Activated naive CD4-positive, alpha-beta T cell treated with anti-CD3 and anti-CD28 coated beads, Interleukin-2, amount 50 U/mL, for 72 hours (primary cell): ENCODE measurements at regions not wholly inside any gene's neighbourhood (a gene's known extent, or its start where the extent isn't known, plus 50 kb on each side); places are given as distances from the start of the nearest gene placed in this dataset.

Experiments used
- ATAC-seq, 2 donors: fragments of 150-1000 bp; cut with Tn5 transposase; 2 replicates each; pipeline ENCODE4 v1.10.0; 2021; ENCODE audit warnings: mild to moderate bottlenecking in 2 of 2, moderate library complexity in 2 of 2
- DNase-seq, 2 donors: peaks; one replicate each; pipeline ENCODE4 v3.0.0; 2021 to 2022; ENCODE audit warnings: low spot score in 2 of 2
- H3K27ac Mint-ChIP-seq, 2 donors: one replicate each; pipeline ENCODE4 v1.8.0; 2022; ENCODE audit warnings: mild to moderate bottlenecking in 2 of 2, mixed read lengths in 2 of 2
- H3K36me3 Mint-ChIP-seq, 2 donors: one replicate each; pipeline ENCODE4 v1.8.0; 2022; ENCODE audit warnings: mixed read lengths in 2 of 2
- H3K9me3 Mint-ChIP-seq, 2 donors: one replicate each; pipeline ENCODE4 v1.8.0; 2022; ENCODE audit warnings: mixed read lengths in 2 of 2

GRCh38 chr1:222046684-222047263 is 304.9 kb upstream of the DUSP10 start:
- no peaks in the 10 kb centered on the region for H3K36me3 Mint-ChIP-seq

GRCh38 chr1:222045786-222046185 is 303.9 kb upstream of the DUSP10 start:
- H3K9me3 Mint-ChIP-seq: no peaks in the 10 kb centered on the region
- no peak overlapping the region for H3K27ac Mint-ChIP-seq
- no peaks in the 10 kb centered on the region for H3K36me3 Mint-ChIP-seq
- ATAC-seq (no peak), DNase-seq (no peak)

More at GRCh38 chr1:222046684-222047263, 304.9 kb upstream of the DUSP10 start:
- no peak for DNase-seq
- no peak for ATAC-seq
- Mint-ChIP-seq H3K27ac (no peak overlapping the region), H3K9me3 (no peaks in the 10 kb centered on the region)

- H3K9me3 Mint-ChIP-seq: no peaks in the 10 kb centered on the region
- ATAC-seq (no peak), DNase-seq (no peak)
Observed at GRCh38 chr1:222045236-222045635, 303.3 kb upstream of the DUSP10 start.

GRCh38 chr1:222043444-222044292 is 301.8 kb upstream of the DUSP10 start:
- H3K9me3 Mint-ChIP-seq: no peaks in the 10 kb centered on the region
- no peak overlapping the region for H3K27ac Mint-ChIP-seq
- H3K36me3 Mint-ChIP-seq: no peaks in the 10 kb centered on the region
- ATAC-seq (no peak), DNase-seq (no peak)

More at GRCh38 chr1:222045236-222045635, 303.3 kb upstream of the DUSP10 start:
- H3K27ac Mint-ChIP-seq: no peak overlapping the region
- H3K36me3 Mint-ChIP-seq: no peaks in the 10 kb centered on the region

- Mint-ChIP-seq H3K36me3 (no peaks in the 10 kb centered on the region), H3K9me3 (no peaks in the 10 kb centered on the region), H3K27ac (no peak overlapping the region)
- ATAC-seq (no peak), DNase-seq (no peak)
Observed at GRCh38 chr1:222042120-222042519, 300.2 kb upstream of the DUSP10 start.

- no peak overlapping the region for H3K27ac Mint-ChIP-seq
- H3K36me3 Mint-ChIP-seq: no peaks in the 10 kb centered on the region
- peaks cover 0 to 4% of the 10 kb centered on the region in 2 donors for H3K9me3 Mint-ChIP-seq
- DNase-seq: no peak
- ATAC-seq: no peak
Observed at GRCh38 chr1:222040955-222041354, 299.1 kb upstream of the DUSP10 start.

GRCh38 chr1:222040121-222040805 is 298.4 kb upstream of the DUSP10 start:
- no peak overlapping the region for H3K27ac Mint-ChIP-seq
- peaks cover 0 to 4% of the 10 kb centered on the region in 2 donors for H3K9me3 Mint-ChIP-seq
- ATAC-seq (no peak), DNase-seq (no peak)
- H3K36me3 Mint-ChIP-seq: no peaks in the 10 kb centered on the region

GRCh38 chr1:222038971-222039370 is 297.1 kb upstream of the DUSP10 start:
- no peak overlapping the region for H3K27ac Mint-ChIP-seq
- H3K9me3 Mint-ChIP-seq: peaks cover 0 to 4% of the 10 kb centered on the region in 2 donors
- no peaks in the 10 kb centered on the region for H3K36me3 Mint-ChIP-seq
- ATAC-seq: no peak
- no peak for DNase-seq

- no peak for ATAC-seq
- Mint-ChIP-seq H3K36me3 (no peaks in the 10 kb centered on the region), H3K9me3 (peaks cover 0 to 4% of the 10 kb centered on the region in 2 donors), H3K27ac (no peak overlapping the region)
- no peak for DNase-seq
Observed at GRCh38 chr1:222037720-222038119, 295.8 kb upstream of the DUSP10 start.

- Mint-ChIP-seq H3K9me3 (peaks cover 0 to 4% of the 10 kb centered on the region in 2 donors), H3K27ac (no peak overlapping the region), H3K36me3 (no peaks in the 10 kb centered on the region)
- ATAC-seq: no peak
- DNase-seq: no peak
Observed at GRCh38 chr1:222034790-222035189, 292.9 kb upstream of the DUSP10 start.

GRCh38 chr1:222033450-222033849 is 291.6 kb upstream of the DUSP10 start:
- DNase-seq (no peak), ATAC-seq (no peak)
- no peaks in the 10 kb centered on the region for H3K36me3 Mint-ChIP-seq
- peaks cover 0 to 4% of the 10 kb centered on the region in 2 donors for H3K9me3 Mint-ChIP-seq
- H3K27ac Mint-ChIP-seq: no peak overlapping the region

GRCh38 chr1:222031318-222031717 is 289.4 kb upstream of the DUSP10 start:
- DNase-seq: no peak
- no peak for ATAC-seq
- no peak overlapping the region for H3K27ac Mint-ChIP-seq
- H3K36me3 Mint-ChIP-seq: no peaks in the 10 kb centered on the region
- no peaks in the 10 kb centered on the region for H3K9me3 Mint-ChIP-seq

- Mint-ChIP-seq H3K9me3 (no peaks in the 10 kb centered on the region), H3K36me3 (no peaks in the 10 kb centered on the region), H3K27ac (no peak overlapping the region)
- DNase-seq (no peak), ATAC-seq (no peak)
Observed at GRCh38 chr1:222028676-222029075, 286.8 kb upstream of the DUSP10 start.

- Mint-ChIP-seq H3K27ac (no peak overlapping the region), H3K36me3 (no peaks in the 10 kb centered on the region), H3K9me3 (no peaks in the 10 kb centered on the region)
- ATAC-seq: no peak
- DNase-seq: no peak
Observed at GRCh38 chr1:222028116-222028515, 286.2 kb upstream of the DUSP10 start.

- ATAC-seq (no peak), DNase-seq (no peak)
- Mint-ChIP-seq H3K36me3 (no peaks in the 10 kb centered on the region), H3K9me3 (no peaks in the 10 kb centered on the region), H3K27ac (no peak overlapping the region)
Observed at GRCh38 chr1:222026280-222026679, 284.4 kb upstream of the DUSP10 start.

GRCh38 chr1:222023025-222023424 is 281.1 kb upstream of the DUSP10 start:
- ATAC-seq (no peak), DNase-seq (no peak)
- no peak overlapping the region for H3K27ac Mint-ChIP-seq
- H3K9me3 Mint-ChIP-seq: no peaks in the 10 kb centered on the region
- no peaks in the 10 kb centered on the region for H3K36me3 Mint-ChIP-seq

GRCh38 chr1:222021129-222021528 is 279.2 kb upstream of the DUSP10 start:
- DNase-seq (no peak), ATAC-seq (no peak)
- no peak overlapping the region for H3K27ac Mint-ChIP-seq
- no peaks in the 10 kb centered on the region for H3K36me3 Mint-ChIP-seq
- H3K9me3 Mint-ChIP-seq: no peaks in the 10 kb centered on the region
